ENCODE measurements at regions not wholly inside any gene's neighbourhood (a gene's known extent, or its start where the extent isn't known, plus 50 kb on each side); places are given as distances from the start of the nearest gene placed in this dataset.

- Mint-ChIP-seq H3K4me3 (no peak overlapping the region), H3K36me3 (no peaks in the 10 kb centered on the region), H3K9me3 (peaks cover 5% of the 10 kb centered on the region), H3K27me3 (no peaks in the 10 kb centered on the region), H3K4me1 (peaks cover 34% of the 10 kb centered on the region), H3K27ac (no peak overlapping the region)
- no peak for ATAC-seq
These were observed 77.3 kb downstream of the EDN1 start for GRCh38 chr6:12367412-12367811.

GRCh38 chr6:12369355-12369754, 79.2 kb downstream of the EDN1 start:
- ATAC-seq, result no peak
- H3K27ac Mint-ChIP-seq, result no peak overlapping the region
- no peaks in the 10 kb centered on the region for H3K36me3 Mint-ChIP-seq
- H3K9me3 Mint-ChIP-seq, result peaks cover 5% of the 10 kb centered on the region
- H3K27me3 Mint-ChIP-seq, result no peaks in the 10 kb centered on the region
- H3K4me3 Mint-ChIP-seq, result no peak overlapping the region
- H3K4me1 Mint-ChIP-seq, result peaks cover 25% of the 10 kb centered on the region

DNA sequence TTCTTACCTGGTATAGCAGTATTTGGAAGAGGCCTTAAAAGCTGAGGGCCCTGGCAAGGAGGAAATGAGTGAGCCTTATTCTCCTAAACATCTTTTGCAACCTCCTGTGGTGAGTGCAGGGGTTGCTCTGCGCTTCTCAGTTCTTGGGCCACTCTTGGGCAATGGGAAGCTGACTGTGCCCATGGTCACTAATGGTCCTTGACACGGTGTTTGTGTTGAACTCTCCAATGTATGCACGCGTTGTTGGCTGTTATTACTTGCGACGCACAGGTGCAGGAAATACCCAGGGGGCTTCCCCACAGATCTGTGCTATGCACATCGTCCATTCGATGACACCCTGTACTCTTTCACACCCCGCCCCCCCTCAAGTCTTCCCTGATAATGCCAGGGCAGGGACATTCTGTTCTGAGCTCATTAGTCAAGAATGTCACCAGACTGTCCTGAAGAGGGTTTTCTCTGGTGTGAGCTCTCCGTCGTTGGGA, 79.7 kb downstream of the EDN1 start:
- no peaks in the 10 kb centered on the region for H3K36me3 Mint-ChIP-seq
- ATAC-seq, result peak; percentile 83
- peaks cover 5% of the 10 kb centered on the region for H3K9me3 Mint-ChIP-seq
- H3K27ac Mint-ChIP-seq, result no peak overlapping the region
- no peaks in the 10 kb centered on the region for H3K27me3 Mint-ChIP-seq
- H3K4me3 Mint-ChIP-seq, result no peak overlapping the region
- peaks cover 25% of the 10 kb centered on the region for H3K4me1 Mint-ChIP-seq

- H3K4me1 Mint-ChIP-seq, result peaks cover 25% of the 10 kb centered on the region
- no peak for ATAC-seq
These were observed 81.0 kb downstream of the EDN1 start for GRCh38 chr6:12371151-12371550.

DNA sequence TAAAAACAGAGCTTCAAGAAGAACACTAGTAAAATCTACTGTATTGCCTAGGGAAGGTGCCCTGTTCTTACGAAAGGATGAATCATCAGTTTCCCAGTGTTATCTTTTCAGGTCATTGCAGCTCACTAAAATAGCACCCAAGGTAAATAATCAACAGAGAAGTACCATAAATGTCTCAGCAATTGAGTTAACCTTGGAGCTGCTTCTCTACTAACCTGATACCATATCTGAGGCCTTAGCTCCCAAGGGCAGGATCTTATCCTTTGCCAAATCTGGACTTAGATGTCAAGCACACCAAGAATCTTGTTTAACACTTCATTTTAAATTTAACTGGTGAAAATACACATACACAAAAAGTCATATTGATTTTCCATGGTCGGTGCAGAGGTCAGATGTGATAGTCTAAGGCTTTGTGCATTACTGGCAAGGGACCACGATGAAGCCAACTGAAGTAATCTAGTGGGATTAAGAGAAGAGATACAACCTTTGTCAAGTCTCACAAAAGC, 81.5 kb downstream of the EDN1 start:
- Mint-ChIP-seq H3K9me3 (peaks cover 5% of the 10 kb centered on the region), H3K4me3 (no peak overlapping the region), H3K36me3 (no peaks in the 10 kb centered on the region), H3K4me1 (peaks cover 25% of the 10 kb centered on the region), H3K27ac (no peak overlapping the region), H3K27me3 (no peaks in the 10 kb centered on the region)
- ATAC-seq, result no peak

More at GRCh38 chr6:12371151-12371550, 81.0 kb downstream of the EDN1 start:
- Mint-ChIP-seq H3K27ac (no peak overlapping the region), H3K27me3 (no peaks in the 10 kb centered on the region), H3K36me3 (no peaks in the 10 kb centered on the region), H3K9me3 (peaks cover 5% of the 10 kb centered on the region), H3K4me3 (no peak overlapping the region)

GRCh38 chr6:12379181-12379580, 89.0 kb downstream of the EDN1 start:
- H3K4me3 Mint-ChIP-seq, result no peak overlapping the region
- H3K27ac Mint-ChIP-seq, result no peak overlapping the region

GRCh38 chr6:12381587-12381986, 91.4 kb downstream of the EDN1 start:
- Mint-ChIP-seq H3K27me3 (peaks cover 2% of the 10 kb centered on the region), H3K36me3 (no peaks in the 10 kb centered on the region), H3K9me3 (no peaks in the 10 kb centered on the region), H3K4me1 (no peaks in the 10 kb centered on the region), H3K27ac (no peak overlapping the region), H3K4me3 (no peak overlapping the region)
- no peak for ATAC-seq

More at GRCh38 chr6:12379181-12379580, 89.0 kb downstream of the EDN1 start:
- Mint-ChIP-seq H3K36me3 (no peaks in the 10 kb centered on the region), H3K9me3 (no peaks in the 10 kb centered on the region), H3K4me1 (no peaks in the 10 kb centered on the region), H3K27me3 (no peaks in the 10 kb centered on the region)
- no peak for ATAC-seq

DNA sequence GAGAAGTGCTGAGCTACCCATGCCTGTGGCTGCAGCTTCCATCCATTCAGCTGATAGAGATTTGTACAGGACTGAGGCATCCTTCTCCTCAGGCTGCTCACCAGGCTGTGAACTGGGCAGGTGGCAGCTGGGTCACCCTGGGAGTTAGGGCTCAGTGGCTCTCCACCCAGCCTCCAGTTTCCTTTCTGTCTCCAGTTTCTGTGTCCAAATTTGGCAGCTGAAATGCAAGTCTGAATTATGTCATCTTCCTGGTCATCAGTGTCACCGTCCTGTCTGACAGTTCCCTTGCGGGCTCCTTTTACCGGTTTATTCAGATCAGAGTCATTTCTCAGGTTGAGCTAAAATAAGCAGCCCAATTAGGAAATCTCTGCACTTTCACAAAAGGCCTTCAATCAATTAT, 93.3 kb downstream of the EDN1 start:
- no peaks in the 10 kb centered on the region for H3K9me3 Mint-ChIP-seq
- ATAC-seq, result no peak
- H3K27me3 Mint-ChIP-seq, result peaks cover 14% of the 10 kb centered on the region
- H3K27ac Mint-ChIP-seq, result no peak overlapping the region
- no peaks in the 10 kb centered on the region for H3K4me1 Mint-ChIP-seq
- no peaks in the 10 kb centered on the region for H3K36me3 Mint-ChIP-seq
- H3K4me3 Mint-ChIP-seq, result no peak overlapping the region

DNA sequence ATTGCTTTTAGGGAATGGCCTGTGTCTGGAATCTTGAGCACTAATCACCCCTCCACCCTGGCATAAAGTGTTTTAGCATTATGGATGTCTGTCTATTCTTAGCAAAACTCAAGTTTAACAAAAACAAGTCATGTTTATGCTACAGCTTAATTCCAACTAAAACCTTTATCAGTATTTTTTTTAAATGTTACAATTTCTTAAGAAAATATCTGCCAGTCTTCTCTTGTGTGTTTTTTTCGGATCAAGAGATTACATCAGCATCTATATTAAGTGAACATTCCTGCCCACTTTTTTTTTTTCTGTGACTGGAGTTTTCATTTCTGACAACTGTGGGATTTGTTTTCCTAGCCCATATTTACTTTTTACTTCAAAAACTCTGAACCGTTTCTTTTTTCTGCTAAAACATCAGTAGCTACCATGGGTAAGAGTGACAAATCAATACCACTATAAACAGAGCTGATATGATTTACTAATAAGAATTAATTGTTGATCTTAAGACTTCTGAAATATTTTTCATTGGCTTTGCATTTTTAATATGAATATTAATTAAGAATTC, 94.3 kb downstream of the EDN1 start:
- Mint-ChIP-seq H3K27ac (no peak overlapping the region), H3K4me3 (no peak overlapping the region), H3K36me3 (no peaks in the 10 kb centered on the region), H3K4me1 (no peaks in the 10 kb centered on the region), H3K27me3 (peaks cover 21% of the 10 kb centered on the region), H3K9me3 (no peaks in the 10 kb centered on the region)
- ATAC-seq, result no peak

DNA sequence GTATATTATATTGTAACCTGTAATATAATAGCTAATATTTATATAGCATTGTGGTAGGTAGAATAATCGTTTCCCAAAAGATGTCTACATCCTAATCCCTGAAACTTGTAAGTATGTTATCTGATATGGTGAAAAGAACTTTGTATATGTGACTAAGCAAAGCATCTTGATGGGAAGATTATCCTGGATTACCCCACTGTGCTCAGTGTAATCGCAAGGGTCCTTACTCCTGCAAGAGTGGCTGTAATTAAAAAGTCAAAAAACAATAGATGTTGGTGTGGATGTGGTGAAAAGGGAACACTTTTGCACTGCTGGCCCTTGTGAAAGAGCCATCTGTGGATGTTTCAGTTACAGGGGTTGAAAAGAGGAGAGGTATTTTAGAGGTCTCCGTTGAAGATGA, 95.2 kb downstream of the EDN1 start:
- Mint-ChIP-seq H3K27ac (no peak overlapping the region), H3K36me3 (no peaks in the 10 kb centered on the region), H3K4me1 (no peaks in the 10 kb centered on the region), H3K27me3 (peaks cover 26% of the 10 kb centered on the region), H3K9me3 (no peaks in the 10 kb centered on the region), H3K4me3 (no peak overlapping the region)
- no peak for ATAC-seq

GRCh38 chr6:12386816-12387215, 96.7 kb downstream of the EDN1 start:
- no peak for ATAC-seq
- H3K9me3 Mint-ChIP-seq, result no peaks in the 10 kb centered on the region
- H3K27ac Mint-ChIP-seq, result no peak overlapping the region
- no peaks in the 10 kb centered on the region for H3K36me3 Mint-ChIP-seq
- no peaks in the 10 kb centered on the region for H3K4me1 Mint-ChIP-seq
- H3K4me3 Mint-ChIP-seq, result no peak overlapping the region
- peaks cover 26% of the 10 kb centered on the region for H3K27me3 Mint-ChIP-seq

GRCh38 chr6:12391472-12391871, 101.3 kb downstream of the EDN1 start:
- Mint-ChIP-seq H3K27ac (no peak overlapping the region), H3K9me3 (no peaks in the 10 kb centered on the region), H3K4me1 (no peaks in the 10 kb centered on the region)

GRCh38 chr6:12392490-12392889, 102.3 kb downstream of the EDN1 start:
- no peak overlapping the region for H3K4me3 Mint-ChIP-seq
- peaks cover 41% of the 10 kb centered on the region for H3K27me3 Mint-ChIP-seq
- H3K9me3 Mint-ChIP-seq, result no peaks in the 10 kb centered on the region
- H3K27ac Mint-ChIP-seq, result no peak overlapping the region
- no peaks in the 10 kb centered on the region for H3K4me1 Mint-ChIP-seq
- no peak for ATAC-seq
- H3K36me3 Mint-ChIP-seq, result no peaks in the 10 kb centered on the region

More at GRCh38 chr6:12391472-12391871, 101.3 kb downstream of the EDN1 start:
- ATAC-seq, result no peak
- Mint-ChIP-seq H3K4me3 (no peak overlapping the region), H3K36me3 (no peaks in the 10 kb centered on the region), H3K27me3 (peaks cover 44% of the 10 kb centered on the region)

- no peak overlapping the region for H3K4me3 Mint-ChIP-seq
- H3K9me3 Mint-ChIP-seq, result no peaks in the 10 kb centered on the region
- no peak overlapping the region for H3K27ac Mint-ChIP-seq
- no peaks in the 10 kb centered on the region for H3K36me3 Mint-ChIP-seq
- ATAC-seq, result no peak
- no peaks in the 10 kb centered on the region for H3K4me1 Mint-ChIP-seq
- H3K27me3 Mint-ChIP-seq, result peaks cover 38% of the 10 kb centered on the region
These were observed 102.9 kb downstream of the EDN1 start for GRCh38 chr6:12393100-12393499.

- no peaks in the 10 kb centered on the region for H3K4me1 Mint-ChIP-seq
- no peaks in the 10 kb centered on the region for H3K9me3 Mint-ChIP-seq
- H3K36me3 Mint-ChIP-seq, result no peaks in the 10 kb centered on the region
- H3K4me3 Mint-ChIP-seq, result no peak overlapping the region
- peaks cover 34% of the 10 kb centered on the region for H3K27me3 Mint-ChIP-seq
- ATAC-seq, result no peak
- H3K27ac Mint-ChIP-seq, result no peak overlapping the region
These were observed 104.0 kb downstream of the EDN1 start for GRCh38 chr6:12394170-12394569.

- Mint-ChIP-seq H3K36me3 (no peaks in the 10 kb centered on the region), H3K4me3 (no peak overlapping the region), H3K27me3 (peaks cover 26% of the 10 kb centered on the region), H3K9me3 (no peaks in the 10 kb centered on the region), H3K27ac (no peak overlapping the region), H3K4me1 (no peaks in the 10 kb centered on the region)
- no peak for ATAC-seq
These were observed 105.7 kb downstream of the EDN1 start for GRCh38 chr6:12395898-12396297.

Data from stimulated activated memory B cell treated with anti-CD40 and anti-IgM and Interleukin-4, amounts not matched to agents 10 μg/mL and 1 μg/mL and 100 μg/mL, for 72 hours (primary cell).